Colonic mucosa (tissue), 4 donors: ENCODE measurements at regions not wholly inside any gene's neighbourhood (a gene's known extent, or its start where the extent isn't known, plus 50 kb on each side); places are given as distances from the start of the nearest gene placed in this dataset.

Source experiments
- DNase-seq: peaks from one replicate; pipeline ENCODE4 v3.0.0-alpha.2; 2020
- H3K27ac ChIP-seq: fragments of 200-600 bp; one replicate; pipeline ENCODE4 v1.8.0; 2021
- H3K27me3 ChIP-seq: fragments of 200-600 bp; one replicate; pipeline ENCODE4 v1.8.0; 2021
- H3K36me3 ChIP-seq: fragments of 200-600 bp; one replicate; pipeline ENCODE4 v1.8.0; 2021
- H3K4me1 ChIP-seq: fragments of 200-600 bp; one replicate; pipeline ENCODE4 v1.8.0; 2021; ENCODE audit warnings: mild to moderate bottlenecking
- H3K4me3 ChIP-seq: fragments of 200-600 bp; one replicate; pipeline ENCODE4 v1.8.0; 2021
- H3K9ac ChIP-seq, 2 donors: one replicate each; pipeline ENCODE4 v1.7.0; 2013; ENCODE audit warnings: control low read depth in 2 of 2, low read depth in 2 of 2, low read length in 2 of 2
- H3K9me3 ChIP-seq: fragments of 200-600 bp; one replicate; pipeline ENCODE4 v1.8.0; 2021
- intact Hi-C: fragments of 100-400 bp; cut with DNase I; formaldehyde crosslinking; loops from one replicate; pipeline ENCODE4 v1.14.1; 2022
- TF ChIP-seq, protein P1 (sequence below): fragments of 200-600 bp; IDR thresholded peaks from one replicate; pipeline ENCODE4 v1.8.0; 2022; ENCODE audit warnings: antibody characterized with exemption, mild to moderate bottlenecking
- donor health status: healthy.
- donor health status: DM: no; HTN: no; CAD: no.
- donor health status: DM: no; HTN: no; CAD: no.

DNA sequence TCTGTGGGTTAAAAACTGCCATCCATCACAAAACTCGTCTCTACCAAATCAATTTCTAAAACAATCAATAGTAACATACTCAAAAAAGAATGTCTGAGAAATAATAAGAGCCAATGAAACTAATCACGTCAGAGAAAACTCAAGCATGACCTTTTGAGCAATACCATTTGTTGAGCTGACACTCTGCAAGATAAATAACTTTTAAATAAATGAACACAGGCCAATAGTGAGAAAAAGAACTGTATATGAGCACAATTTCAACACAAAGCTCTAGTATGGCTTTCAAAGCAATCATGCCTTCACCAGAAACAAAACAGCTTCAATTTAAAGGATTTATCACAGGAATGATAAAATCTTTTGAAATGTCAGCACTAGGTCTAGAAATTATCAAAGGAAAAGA lies 249.2 kb upstream of the SETMAR start:
- H3K9ac ChIP-seq, result no peak overlapping the region
- DNase-seq, result no peak
- intact Hi-C loops, result no loop called here

DNA sequence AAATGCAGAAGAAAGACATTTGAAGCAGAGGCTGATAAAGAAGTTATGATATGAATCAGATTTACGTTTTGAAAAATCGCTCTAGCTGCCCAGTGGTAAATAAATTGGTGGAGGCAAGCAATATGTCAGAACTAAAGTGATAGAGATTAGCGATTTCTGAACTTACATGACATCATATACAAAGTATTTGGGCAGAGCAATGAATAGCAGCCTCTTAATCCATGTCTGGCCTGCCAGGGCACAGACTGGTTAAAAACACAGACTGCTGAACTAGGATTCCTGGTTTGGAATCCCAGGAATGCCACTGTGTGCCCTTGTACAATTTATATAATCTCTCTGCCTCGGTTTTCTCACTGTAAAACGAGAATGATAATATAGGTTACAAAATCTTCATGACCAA lies 243.1 kb upstream of the SETMAR start:
- Histone ChIP-seq H3K27me3 (no peaks in the 10 kb centered on the region), H3K4me1 (no peaks in the 10 kb centered on the region), H3K36me3 (no peaks in the 10 kb centered on the region), H3K9ac (no peak overlapping the region), H3K4me3 (no peak overlapping the region), H3K9me3 (no peaks in the 10 kb centered on the region), H3K27ac (no peak overlapping the region)
- TF ChIP-seq, protein P1, sequence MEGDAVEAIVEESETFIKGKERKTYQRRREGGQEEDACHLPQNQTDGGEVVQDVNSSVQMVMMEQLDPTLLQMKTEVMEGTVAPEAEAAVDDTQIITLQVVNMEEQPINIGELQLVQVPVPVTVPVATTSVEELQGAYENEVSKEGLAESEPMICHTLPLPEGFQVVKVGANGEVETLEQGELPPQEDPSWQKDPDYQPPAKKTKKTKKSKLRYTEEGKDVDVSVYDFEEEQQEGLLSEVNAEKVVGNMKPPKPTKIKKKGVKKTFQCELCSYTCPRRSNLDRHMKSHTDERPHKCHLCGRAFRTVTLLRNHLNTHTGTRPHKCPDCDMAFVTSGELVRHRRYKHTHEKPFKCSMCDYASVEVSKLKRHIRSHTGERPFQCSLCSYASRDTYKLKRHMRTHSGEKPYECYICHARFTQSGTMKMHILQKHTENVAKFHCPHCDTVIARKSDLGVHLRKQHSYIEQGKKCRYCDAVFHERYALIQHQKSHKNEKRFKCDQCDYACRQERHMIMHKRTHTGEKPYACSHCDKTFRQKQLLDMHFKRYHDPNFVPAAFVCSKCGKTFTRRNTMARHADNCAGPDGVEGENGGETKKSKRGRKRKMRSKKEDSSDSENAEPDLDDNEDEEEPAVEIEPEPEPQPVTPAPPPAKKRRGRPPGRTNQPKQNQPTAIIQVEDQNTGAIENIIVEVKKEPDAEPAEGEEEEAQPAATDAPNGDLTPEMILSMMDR, result no peak
- DNase-seq, result no peak
- intact Hi-C loops, result no loop called here

More for the DNA sequence above, 249.2 kb upstream of the SETMAR start:
- Histone ChIP-seq H3K27ac (no peak overlapping the region), H3K4me3 (no peak overlapping the region), H3K4me1 (no peaks in the 10 kb centered on the region), H3K36me3 (no peaks in the 10 kb centered on the region), H3K27me3 (no peaks in the 10 kb centered on the region), H3K9me3 (no peaks in the 10 kb centered on the region)
- TF ChIP-seq, protein P1, result no peak

DNA sequence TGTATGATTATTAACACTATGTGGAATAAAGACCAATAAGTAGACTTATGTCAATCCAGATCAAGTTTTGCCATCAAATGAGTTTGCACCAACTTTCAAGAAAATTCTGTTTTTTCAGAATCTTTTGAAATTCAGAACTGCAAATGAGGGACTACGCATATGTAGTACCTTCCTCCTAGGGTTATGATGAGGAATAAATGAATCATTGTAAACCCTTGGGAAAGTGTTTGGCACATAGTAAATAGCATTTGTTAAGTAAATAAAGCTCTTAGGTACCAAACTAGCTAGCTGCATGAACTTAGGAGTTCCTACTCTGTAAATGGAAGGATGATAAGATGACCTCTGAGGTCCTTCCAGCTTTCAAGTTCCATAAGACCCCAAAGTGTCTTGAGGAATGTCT lies 242.6 kb upstream of the SETMAR start:
- Histone ChIP-seq H3K9ac (no peak overlapping the region), H3K9me3 (no peaks in the 10 kb centered on the region), H3K27me3 (no peaks in the 10 kb centered on the region), H3K4me3 (no peak overlapping the region), H3K4me1 (no peaks in the 10 kb centered on the region), H3K27ac (no peak overlapping the region), H3K36me3 (no peaks in the 10 kb centered on the region)
- TF ChIP-seq, protein P1, result no peak
- no peak for DNase-seq
- intact Hi-C loops, result no loop called here

DNA sequence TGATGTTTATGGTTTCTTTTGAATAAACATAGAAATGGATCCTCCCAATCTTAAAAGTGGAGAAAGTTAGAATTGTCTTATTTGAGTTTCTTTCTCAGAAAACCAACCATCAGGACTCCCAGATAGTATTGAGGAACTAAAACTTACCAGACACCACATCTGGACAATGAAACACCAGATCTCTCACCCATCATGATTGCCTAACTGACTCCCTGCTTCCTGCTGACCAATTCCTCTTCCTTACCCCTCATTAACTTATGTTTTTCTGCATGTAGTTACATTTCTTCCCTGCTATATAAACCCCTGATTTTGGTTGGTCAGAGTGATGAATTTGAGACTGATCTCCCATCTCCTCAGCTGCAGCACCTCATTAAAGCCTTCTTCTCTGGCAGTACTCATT lies 242.0 kb upstream of the SETMAR start:
- intact Hi-C loops, result no loop called here
- Histone ChIP-seq H3K9me3 (no peaks in the 10 kb centered on the region), H3K27me3 (no peaks in the 10 kb centered on the region), H3K27ac (no peak overlapping the region), H3K4me1 (no peaks in the 10 kb centered on the region), H3K9ac (no peak overlapping the region), H3K36me3 (no peaks in the 10 kb centered on the region), H3K4me3 (no peak overlapping the region)
- TF ChIP-seq, protein P1, result no peak
- no peak for DNase-seq

DNA sequence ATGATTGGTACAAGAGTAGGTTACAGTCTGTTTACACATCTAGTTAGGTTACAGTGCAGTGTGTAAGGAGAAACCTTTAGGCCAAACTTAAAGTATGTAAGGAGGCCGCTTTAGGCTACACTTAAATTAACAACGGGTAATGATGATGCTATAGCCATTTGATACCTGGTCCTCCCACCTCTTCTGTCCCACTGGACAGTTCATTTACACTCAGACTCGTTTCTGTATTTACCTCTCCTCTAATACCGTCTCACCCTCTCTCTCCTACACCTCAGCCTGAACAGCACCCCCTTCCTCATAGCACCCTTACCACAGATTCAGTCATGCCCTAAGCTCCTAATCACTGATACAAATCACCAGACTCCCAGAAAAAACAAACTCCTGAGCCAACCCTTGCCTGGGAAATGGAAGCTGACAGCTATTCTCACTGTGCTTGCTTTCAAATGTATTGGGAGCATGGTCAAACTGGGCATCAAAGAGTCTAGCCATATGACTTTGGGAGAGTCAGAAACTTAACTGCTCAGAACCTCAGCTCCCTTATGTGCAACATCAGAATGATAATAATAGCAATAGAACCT lies 241.3 kb upstream of the SETMAR start:
- Histone ChIP-seq H3K9ac (no peak overlapping the region), H3K36me3 (no peaks in the 10 kb centered on the region), H3K4me3 (no peak overlapping the region), H3K4me1 (no peaks in the 10 kb centered on the region), H3K27me3 (no peaks in the 10 kb centered on the region), H3K27ac (no peak overlapping the region), H3K9me3 (no peaks in the 10 kb centered on the region)
- TF ChIP-seq, protein P1, result no peak
- no peak for DNase-seq
- intact Hi-C loops, result no loop called here
